CD8-positive, alpha-beta memory T cell (primary cell): ENCODE measurements at regions not wholly inside any gene's neighbourhood (a gene's known extent, or its start where the extent isn't known, plus 50 kb on each side); places are given as distances from the start of the nearest gene placed in this dataset.
A peak's percentile ranks its signal among the peaks of the same experiment; 100 is the strongest.
"Not testable (repeated sequence)": the region's sequence is repeated elsewhere in the genome, so short reads cannot be mapped to it uniquely, and the experiment has no call there.

ENCODE experiments used
- CTCF ChIA-PET: fragments of 350-600 bp; sonication (Branson Sonifier 250); formaldehyde crosslinking; loops from one replicate; lab custom pipeline; 2021; ENCODE audit warnings: antibody characterized with exemption; lab: Charles Lee
- POLR2A ChIA-PET: fragments of 350-600 bp; sonication (Branson Sonifier 250); formaldehyde crosslinking; loops from one replicate; lab custom pipeline; 2021; ENCODE audit warnings: antibody characterized with exemption; lab: Charles Lee
- DNase-seq, 5 donors: peaks; one replicate each; pipeline versions ENCODE4 v3.0.0 to v3.0.0-alpha.2; 2020 to 2022; ENCODE audit warnings: mixed read lengths in 1 of 5
- H3K27ac ChIP-seq: one replicate; pipeline ENCODE4 v1.7.0; 2013; ENCODE audit warnings: low read depth, mild to moderate bottlenecking, low read length, moderate library complexity
- H3K27me3 ChIP-seq: 2 replicates; pipeline ENCODE4 v1.7.0; 2013; ENCODE audit warnings: low read length, mild to moderate bottlenecking; ENCODE audit not compliant: insufficient read depth, poor library complexity, severe bottlenecking
- H3K36me3 ChIP-seq: 2 replicates; pipeline ENCODE4 v1.7.0; 2013; ENCODE audit warnings: mild to moderate bottlenecking, low read length, moderate library complexity; ENCODE audit not compliant: insufficient read depth
- H3K4me1 ChIP-seq: 2 replicates; pipeline ENCODE4 v1.7.0; 2013; ENCODE audit warnings: mild to moderate bottlenecking, low read length, moderate library complexity; ENCODE audit not compliant: insufficient read depth
- H3K4me3 ChIP-seq: 2 replicates; pipeline ENCODE4 v1.7.0; 2013; ENCODE audit warnings: mild to moderate bottlenecking, low read length
- H3K9me3 ChIP-seq: 2 replicates; pipeline ENCODE4 v1.7.0; 2013; ENCODE audit warnings: mild to moderate bottlenecking, low read length
- H3K27ac Mint-ChIP-seq, 8 donors: one replicate each; pipeline ENCODE4 v1.8.0; 2020 to 2021; ENCODE audit warnings: mixed read lengths in 8 of 8, mild to moderate bottlenecking in 6 of 8, inconsistent platforms in 3 of 8, moderate library complexity in 3 of 8
- H3K27me3 Mint-ChIP-seq, 2 donors: one replicate each; pipeline ENCODE4 v1.8.0; 2020 to 2021; ENCODE audit warnings: mixed read lengths in 2 of 2, mild to moderate bottlenecking in 1 of 2, moderate library complexity in 1 of 2
- H3K36me3 Mint-ChIP-seq, 3 donors: one replicate each; pipeline ENCODE4 v1.8.0; 2020 to 2021; ENCODE audit warnings: mixed read lengths in 3 of 3, inconsistent platforms in 1 of 3, mild to moderate bottlenecking in 1 of 3
- H3K4me1 Mint-ChIP-seq, 3 donors: one replicate each; pipeline ENCODE4 v1.8.0; 2020 to 2021; ENCODE audit warnings: mixed read lengths in 3 of 3, inconsistent platforms in 1 of 3, mild to moderate bottlenecking in 1 of 3
- H3K4me3 Mint-ChIP-seq, 7 donors: one replicate each; pipeline ENCODE4 v1.8.0; 2020 to 2021; ENCODE audit warnings: mixed read lengths in 7 of 7, mild to moderate bottlenecking in 6 of 7, moderate library complexity in 4 of 7, inconsistent platforms in 2 of 7
- H3K9me3 Mint-ChIP-seq, 5 donors: one replicate each; pipeline ENCODE4 v1.8.0; 2020 to 2022; ENCODE audit warnings: mixed read lengths in 5 of 5, mild to moderate bottlenecking in 3 of 5, moderate library complexity in 2 of 5, inconsistent platforms in 1 of 5

- H3K4me1 Mint-ChIP-seq, H3K36me3 ChIP-seq, H3K27me3 Mint-ChIP-seq, H3K4me3 Mint-ChIP-seq, H3K4me3 ChIP-seq, H3K9me3 Mint-ChIP-seq, H3K9me3 ChIP-seq, H3K36me3 Mint-ChIP-seq, CTCF ChIA-PET, H3K27me3 ChIP-seq, H3K27ac ChIP-seq, POLR2A ChIA-PET, H3K4me1 ChIP-seq, H3K27ac Mint-ChIP-seq: not testable (repeated sequence)
- peak in 1 of 5 donors; percentile 1 for DNase-seq
Observed at GRCh38 chr15:22167521-22167920, 87.2 kb downstream of the OR4M2 start.

- DNase-seq, POLR2A ChIA-PET, H3K4me3 Mint-ChIP-seq, H3K4me3 ChIP-seq, H3K4me1 ChIP-seq, H3K36me3 ChIP-seq, H3K27me3 ChIP-seq, H3K27me3 Mint-ChIP-seq, H3K9me3 Mint-ChIP-seq, H3K9me3 ChIP-seq, H3K4me1 Mint-ChIP-seq, CTCF ChIA-PET, H3K27ac Mint-ChIP-seq, H3K36me3 Mint-ChIP-seq, H3K27ac ChIP-seq: not testable (repeated sequence)
Observed at GRCh38 chr15:22173029-22173998, 93.0 kb downstream of the OR4M2 start.

GRCh38 chr15:22174088-22174487 is 93.8 kb downstream of the OR4M2 start:
- H3K27me3 ChIP-seq, H3K4me1 ChIP-seq, H3K27ac Mint-ChIP-seq, POLR2A ChIA-PET, H3K4me1 Mint-ChIP-seq, DNase-seq, H3K9me3 ChIP-seq, H3K27ac ChIP-seq, H3K27me3 Mint-ChIP-seq, H3K4me3 ChIP-seq, H3K9me3 Mint-ChIP-seq, H3K36me3 Mint-ChIP-seq, H3K4me3 Mint-ChIP-seq, H3K36me3 ChIP-seq, CTCF ChIA-PET: not testable (repeated sequence)

- H3K4me1 Mint-ChIP-seq, H3K9me3 Mint-ChIP-seq, H3K36me3 Mint-ChIP-seq, H3K9me3 ChIP-seq, H3K4me3 ChIP-seq, H3K4me1 ChIP-seq, H3K36me3 ChIP-seq, POLR2A ChIA-PET, H3K27ac ChIP-seq, H3K27me3 ChIP-seq, DNase-seq, CTCF ChIA-PET, H3K4me3 Mint-ChIP-seq, H3K27ac Mint-ChIP-seq, H3K27me3 Mint-ChIP-seq: not testable (repeated sequence)
Observed at GRCh38 chr15:22177965-22178364, 97.6 kb downstream of the OR4M2 start.

GRCh38 chr15:22178438-22178837 is 98.1 kb downstream of the OR4M2 start:
- POLR2A ChIA-PET, H3K4me1 Mint-ChIP-seq, H3K4me1 ChIP-seq: not testable (repeated sequence)

GRCh38 chr15:22179043-22179442 is 98.7 kb downstream of the OR4M2 start:
- POLR2A ChIA-PET, DNase-seq, H3K36me3 Mint-ChIP-seq, H3K36me3 ChIP-seq, H3K4me3 ChIP-seq, CTCF ChIA-PET, H3K27me3 ChIP-seq, H3K4me1 Mint-ChIP-seq, H3K27ac ChIP-seq, H3K27me3 Mint-ChIP-seq, H3K9me3 Mint-ChIP-seq, H3K4me1 ChIP-seq, H3K27ac Mint-ChIP-seq, H3K9me3 ChIP-seq, H3K4me3 Mint-ChIP-seq: not testable (repeated sequence)

More at GRCh38 chr15:22178438-22178837, 98.1 kb downstream of the OR4M2 start:
- H3K27me3 Mint-ChIP-seq, H3K4me3 Mint-ChIP-seq, H3K36me3 ChIP-seq, DNase-seq, H3K36me3 Mint-ChIP-seq, H3K9me3 ChIP-seq, H3K27me3 ChIP-seq, H3K4me3 ChIP-seq, H3K27ac ChIP-seq, H3K9me3 Mint-ChIP-seq, CTCF ChIA-PET, H3K27ac Mint-ChIP-seq: not testable (repeated sequence)

- H3K4me1 Mint-ChIP-seq, H3K4me1 ChIP-seq, H3K27ac Mint-ChIP-seq, CTCF ChIA-PET, H3K36me3 ChIP-seq, POLR2A ChIA-PET, H3K27me3 ChIP-seq, H3K4me3 Mint-ChIP-seq, H3K27me3 Mint-ChIP-seq, H3K27ac ChIP-seq, DNase-seq, H3K9me3 ChIP-seq, H3K36me3 Mint-ChIP-seq, H3K9me3 Mint-ChIP-seq, H3K4me3 ChIP-seq: not testable (repeated sequence)
Observed at GRCh38 chr15:22180611-22181010, 100.3 kb downstream of the OR4M2 start.

GRCh38 chr15:22184678-22185077 is 104.4 kb downstream of the OR4M2 start:
- H3K27ac Mint-ChIP-seq, H3K4me3 Mint-ChIP-seq, H3K36me3 ChIP-seq, H3K36me3 Mint-ChIP-seq, H3K27ac ChIP-seq, H3K4me1 Mint-ChIP-seq, H3K9me3 Mint-ChIP-seq, H3K27me3 Mint-ChIP-seq, CTCF ChIA-PET, DNase-seq, H3K4me1 ChIP-seq, POLR2A ChIA-PET, H3K27me3 ChIP-seq, H3K4me3 ChIP-seq, H3K9me3 ChIP-seq: not testable (repeated sequence)
